GM23248 (cell line): ENCODE measurements at regions not wholly inside any gene's neighbourhood (a gene's known extent, or its start where the extent isn't known, plus 50 kb on each side); places are given as distances from the start of the nearest gene placed in this dataset.

Source experiments
- DNase-seq: peaks from one replicate; pipeline ENCODE4 v3.0.0-alpha.2; 2015
- H2AFZ ChIP-seq: fragments of 200-600 bp; sonication (generic); 2 replicates; pipeline ENCODE4 v1.6.1; 2016; ENCODE audit warnings: antibody characterized with exemption
- H3F3A ChIP-seq: fragments of 200-600 bp; sonication (generic); 2 replicates; pipeline ENCODE4 v1.6.1; 2016; ENCODE audit warnings: mild to moderate bottlenecking, antibody characterized with exemption, mixed run types; ENCODE audit not compliant: insufficient read depth
- H3K27ac ChIP-seq: fragments of 200-600 bp; sonication (generic); 2 replicates; pipeline ENCODE4 v1.5.1; 2016; ENCODE audit warnings: mild to moderate bottlenecking
- H3K27me3 ChIP-seq: fragments of 200-600 bp; sonication (generic); replicated peaks from 2 replicates; pipeline ENCODE4 v1.6.1; 2016; ENCODE audit warnings: mild to moderate bottlenecking; ENCODE audit not compliant: insufficient read depth
- H3K36me3 ChIP-seq: fragments of 200-600 bp; sonication (generic); 2 replicates; pipeline ENCODE4 v1.6.1; 2016; ENCODE audit warnings: low read depth, mild to moderate bottlenecking
- H3K4me1 ChIP-seq: fragments of 200-600 bp; sonication (generic); 2 replicates; pipeline ENCODE4 v1.6.1; 2016; ENCODE audit warnings: mild to moderate bottlenecking; ENCODE audit not compliant: insufficient read depth
- H3K4me2 ChIP-seq: fragments of 200-600 bp; sonication (generic); one replicate; pipeline ENCODE4 v1.6.1; 2016; ENCODE audit warnings: mild to moderate bottlenecking; ENCODE audit not compliant: unreplicated experiment
- H3K4me3 ChIP-seq: fragments of 200-600 bp; sonication (generic); 2 replicates; pipeline ENCODE4 v1.5.1; 2016; ENCODE audit warnings: mild to moderate bottlenecking
- H3K79me2 ChIP-seq: fragments of 200-600 bp; sonication (generic); 2 replicates; pipeline ENCODE4 v1.6.1; 2016; ENCODE audit warnings: mild to moderate bottlenecking; ENCODE audit not compliant: insufficient read depth
- H3K9ac ChIP-seq: fragments of 200-600 bp; sonication (generic); 2 replicates; pipeline ENCODE4 v1.6.1; 2016; ENCODE audit warnings: mild to moderate bottlenecking
- H3K9me2 ChIP-seq: fragments of 200-600 bp; sonication (generic); 2 replicates; pipeline ENCODE4 v1.6.1; 2016; ENCODE audit warnings: mixed run types, mild to moderate bottlenecking, moderate library complexity; ENCODE audit not compliant: insufficient read depth
- H3K9me3 ChIP-seq: fragments of 200-600 bp; sonication (generic); one replicate; pipeline ENCODE4 v1.6.1; 2017; ENCODE audit warnings: low read depth
- H4K20me1 ChIP-seq: fragments of 200-600 bp; sonication (generic); 2 replicates; pipeline ENCODE4 v1.6.0; 2016; ENCODE audit not compliant: insufficient read depth
- EZH2 ChIP-seq: fragments of 200-600 bp; sonication (generic); IDR thresholded peaks from 2 replicates; pipeline ENCODE4 v1.6.1; 2018; ENCODE audit warnings: antibody characterized with exemption, mild to moderate bottlenecking; ENCODE audit not compliant: insufficient read depth, poor library complexity, severe bottlenecking
- EZH2phosphoT487 ChIP-seq: fragments of 200-600 bp; sonication (generic); IDR thresholded peaks from 2 replicates; pipeline ENCODE4 v1.6.1; 2018; ENCODE audit warnings: antibody characterized with exemption, moderate library complexity, mild to moderate bottlenecking, low read depth; ENCODE audit not compliant: insufficient read depth
- WGBS, 2 experiments: methylation state at CpG; one replicate each; pipeline ENCODE4 v1.1.6; 2015 to 2017; ENCODE audit warnings: low lambda C conversion rate in 2 of 2, low coverage in 1 of 2; ENCODE audit errors: missing lambda C conversion rate in 2 of 2; 5-methylcytosine and 5-hydroxymethylcytosine counted together
- in situ Hi-C: fragments of 300-500 bp; cut with MboI; formaldehyde crosslinking; loops from 2 replicates; pipeline ENCODE4 v1.15.0; 2020

- DNase-seq, result no peak
- Histone ChIP-seq H2AFZ (no peak overlapping the region), H3K27me3 (no peaks in the 10 kb centered on the region), H3K36me3 (no peaks in the 10 kb centered on the region), H3F3A (no peaks in the 10 kb centered on the region), H3K9ac (no peak overlapping the region), H3K4me3 (no peak overlapping the region), H3K9me3 (no peaks in the 10 kb centered on the region), H3K4me1 (peaks cover 8% of the 10 kb centered on the region), H3K27ac (no peak overlapping the region), H3K9me2 (no peaks in the 10 kb centered on the region), H3K4me2 (no peak overlapping the region), H4K20me1 (no peaks in the 10 kb centered on the region), H3K79me2 (no peaks in the 10 kb centered on the region)
- no peak for TF ChIP-seq EZH2phosphoT487
- TF ChIP-seq EZH2, result no peak
- in situ Hi-C loops, result loop anchor here (10.0 kb wide), 2 partner anchors 126 to 326 kb away; no protein-coding TSS in a partner anchor
These were observed 222.2 kb downstream of the OGFRL1 start for GRCh38 chr6:71510856-71511255.

GRCh38 chr6:71512256-71512655, 223.6 kb downstream of the OGFRL1 start:
- H3K9ac ChIP-seq, result no peak overlapping the region
- TF ChIP-seq EZH2 (no peak), EZH2phosphoT487 (no peak)
- WGBS, 2 experiments, result 56 to 58% methylated on average over 3 of the region's 3 CpGs
- no peaks in the 10 kb centered on the region for H3K36me3 ChIP-seq
- DNase-seq, result no peak
- no peaks in the 10 kb centered on the region for H3K79me2 ChIP-seq
- H4K20me1 ChIP-seq, result no peaks in the 10 kb centered on the region
- H2AFZ ChIP-seq, result no peak overlapping the region
- no peaks in the 10 kb centered on the region for H3K27me3 ChIP-seq
- H3K4me3 ChIP-seq, result no peak overlapping the region
- H3K9me3 ChIP-seq, result no peaks in the 10 kb centered on the region
- in situ Hi-C loops, result loop anchor here (10.0 kb wide), 2 partner anchors 127 to 327 kb away; no protein-coding TSS in a partner anchor
- H3F3A ChIP-seq, result no peaks in the 10 kb centered on the region
- H3K4me1 ChIP-seq, result peaks cover 8% of the 10 kb centered on the region
- no peak overlapping the region for H3K4me2 ChIP-seq
- H3K27ac ChIP-seq, result no peak overlapping the region
- H3K9me2 ChIP-seq, result no peaks in the 10 kb centered on the region

DNA sequence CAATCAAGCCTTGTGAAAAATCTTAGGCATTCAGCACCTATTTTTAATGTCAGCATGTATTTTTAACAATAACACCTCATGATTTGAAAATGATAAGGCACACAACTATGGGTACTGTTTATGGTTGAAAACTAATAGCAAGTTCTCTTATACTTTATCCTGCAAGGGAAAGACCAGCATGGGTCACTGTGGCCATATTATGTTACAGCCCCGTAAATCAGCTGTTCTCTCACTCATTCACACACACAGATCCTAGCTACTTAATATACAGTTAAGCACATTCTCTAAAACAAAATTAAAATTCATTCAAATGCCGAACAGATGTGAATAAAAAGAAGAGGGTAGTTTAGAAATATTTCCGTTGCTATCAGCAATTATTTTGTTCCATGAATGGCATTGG, 224.4 kb downstream of the OGFRL1 start:
- H3K79me2 ChIP-seq, result no peaks in the 10 kb centered on the region
- no peaks in the 10 kb centered on the region for H3K9me3 ChIP-seq
- no peaks in the 10 kb centered on the region for H3K27me3 ChIP-seq
- DNase-seq, result no peak
- H3F3A ChIP-seq, result no peaks in the 10 kb centered on the region
- no peaks in the 10 kb centered on the region for H4K20me1 ChIP-seq
- no peak overlapping the region for H2AFZ ChIP-seq
- H3K9ac ChIP-seq, result no peak overlapping the region
- WGBS, 2 experiments, result 72 to 76% methylated on average over 3 of the region's 3 CpGs
- no peak overlapping the region for H3K4me3 ChIP-seq
- H3K4me2 ChIP-seq, result no peak overlapping the region
- in situ Hi-C loops, result loop anchor here (10.0 kb wide), 2 partner anchors 128 to 328 kb away; no protein-coding TSS in a partner anchor
- H3K27ac ChIP-seq, result no peak overlapping the region
- H3K4me1 ChIP-seq, result peaks cover 8% of the 10 kb centered on the region
- no peaks in the 10 kb centered on the region for H3K9me2 ChIP-seq
- H3K36me3 ChIP-seq, result no peaks in the 10 kb centered on the region
- TF ChIP-seq EZH2phosphoT487 (no peak), EZH2 (no peak)

GRCh38 chr6:71523548-71523947, 234.9 kb downstream of the OGFRL1 start:
- H3K9me3 ChIP-seq, result no peaks in the 10 kb centered on the region
- H3K27me3 ChIP-seq, result peaks cover 7% of the 10 kb centered on the region; the same call in 1 of the 2 replicates
- in situ Hi-C loops, result no loop called here
- no peaks in the 10 kb centered on the region for H3K79me2 ChIP-seq
- no peaks in the 10 kb centered on the region for H3F3A ChIP-seq
- H3K4me2 ChIP-seq, result no peak overlapping the region
- H2AFZ ChIP-seq, result no peak overlapping the region
- 52 to 57% methylated on average over 3 of the region's 3 CpGs for WGBS, 2 experiments
- H3K4me1 ChIP-seq, result no peaks in the 10 kb centered on the region
- H3K9ac ChIP-seq, result no peak overlapping the region
- H3K36me3 ChIP-seq, result no peaks in the 10 kb centered on the region
- H3K27ac ChIP-seq, result no peak overlapping the region
- no peak overlapping the region for H3K4me3 ChIP-seq
- H3K9me2 ChIP-seq, result no peaks in the 10 kb centered on the region
- TF ChIP-seq EZH2, result no peak
- TF ChIP-seq EZH2phosphoT487, result no peak
- no peak for DNase-seq
- H4K20me1 ChIP-seq, result no peaks in the 10 kb centered on the region

- no peaks in the 10 kb centered on the region for H3K79me2 ChIP-seq
- no peaks in the 10 kb centered on the region for H3K4me1 ChIP-seq
- H3K36me3 ChIP-seq, result no peaks in the 10 kb centered on the region
- H3K27ac ChIP-seq, result no peak overlapping the region
- H3K9me3 ChIP-seq, result no peaks in the 10 kb centered on the region
- no peaks in the 10 kb centered on the region for H4K20me1 ChIP-seq
- H3K4me3 ChIP-seq, result no peak overlapping the region
- TF ChIP-seq EZH2phosphoT487, result no peak
- no peak for TF ChIP-seq EZH2
- no peak overlapping the region for H3K4me2 ChIP-seq
- H3K27me3 ChIP-seq, result peaks cover 7% of the 10 kb centered on the region; the same call in 1 of the 2 replicates
- no peaks in the 10 kb centered on the region for H3K9me2 ChIP-seq
- no peak for DNase-seq
- in situ Hi-C loops, result no loop called here
- WGBS, 2 experiments, result 45 to 48% methylated on average over 4 of the region's 4 CpGs
- no peaks in the 10 kb centered on the region for H3F3A ChIP-seq
- no peak overlapping the region for H3K9ac ChIP-seq
- no peak overlapping the region for H2AFZ ChIP-seq
These were observed 235.6 kb downstream of the OGFRL1 start for GRCh38 chr6:71524201-71524600.
